ENCODE measurements at regions not wholly inside any gene's neighbourhood (a gene's known extent, or its start where the extent isn't known, plus 50 kb on each side); places are given as distances from the start of the nearest gene placed in this dataset.

DNA sequence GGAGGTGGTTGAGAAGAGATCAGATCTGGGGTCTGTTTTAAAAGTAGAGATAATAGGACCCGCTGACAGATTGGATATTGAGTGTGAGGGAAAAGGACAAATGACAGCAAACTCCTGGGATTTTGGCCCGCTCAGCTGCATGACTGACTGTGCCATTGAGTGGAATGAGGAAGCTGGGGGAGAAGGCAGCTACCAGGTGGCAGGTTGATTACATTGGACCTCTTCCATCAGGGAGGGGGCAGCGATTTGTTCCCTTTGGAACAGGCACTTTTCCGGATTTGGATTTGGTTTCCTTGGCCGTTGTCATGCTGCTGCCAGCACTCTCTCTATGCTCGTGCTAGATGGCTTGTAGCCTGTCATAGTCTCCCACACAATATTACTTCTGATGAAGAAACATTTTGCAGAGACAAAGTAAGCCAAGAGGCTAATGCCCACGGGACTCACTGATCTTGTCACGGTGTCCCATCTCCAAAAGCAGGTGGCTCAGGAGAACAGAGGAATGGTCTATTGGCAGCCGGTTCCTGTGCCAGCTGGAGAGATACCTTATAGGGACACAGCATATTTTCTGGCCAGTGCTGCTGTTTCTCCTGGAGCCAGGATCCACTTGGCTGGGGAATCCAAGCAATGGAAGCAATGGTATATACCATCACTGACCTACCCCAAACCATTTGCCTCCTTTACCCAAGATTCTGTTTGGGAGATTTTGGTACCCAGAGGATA, 69.1 kb upstream of the WAC start (continued):
- TF ChIP-seq, protein P1, sequence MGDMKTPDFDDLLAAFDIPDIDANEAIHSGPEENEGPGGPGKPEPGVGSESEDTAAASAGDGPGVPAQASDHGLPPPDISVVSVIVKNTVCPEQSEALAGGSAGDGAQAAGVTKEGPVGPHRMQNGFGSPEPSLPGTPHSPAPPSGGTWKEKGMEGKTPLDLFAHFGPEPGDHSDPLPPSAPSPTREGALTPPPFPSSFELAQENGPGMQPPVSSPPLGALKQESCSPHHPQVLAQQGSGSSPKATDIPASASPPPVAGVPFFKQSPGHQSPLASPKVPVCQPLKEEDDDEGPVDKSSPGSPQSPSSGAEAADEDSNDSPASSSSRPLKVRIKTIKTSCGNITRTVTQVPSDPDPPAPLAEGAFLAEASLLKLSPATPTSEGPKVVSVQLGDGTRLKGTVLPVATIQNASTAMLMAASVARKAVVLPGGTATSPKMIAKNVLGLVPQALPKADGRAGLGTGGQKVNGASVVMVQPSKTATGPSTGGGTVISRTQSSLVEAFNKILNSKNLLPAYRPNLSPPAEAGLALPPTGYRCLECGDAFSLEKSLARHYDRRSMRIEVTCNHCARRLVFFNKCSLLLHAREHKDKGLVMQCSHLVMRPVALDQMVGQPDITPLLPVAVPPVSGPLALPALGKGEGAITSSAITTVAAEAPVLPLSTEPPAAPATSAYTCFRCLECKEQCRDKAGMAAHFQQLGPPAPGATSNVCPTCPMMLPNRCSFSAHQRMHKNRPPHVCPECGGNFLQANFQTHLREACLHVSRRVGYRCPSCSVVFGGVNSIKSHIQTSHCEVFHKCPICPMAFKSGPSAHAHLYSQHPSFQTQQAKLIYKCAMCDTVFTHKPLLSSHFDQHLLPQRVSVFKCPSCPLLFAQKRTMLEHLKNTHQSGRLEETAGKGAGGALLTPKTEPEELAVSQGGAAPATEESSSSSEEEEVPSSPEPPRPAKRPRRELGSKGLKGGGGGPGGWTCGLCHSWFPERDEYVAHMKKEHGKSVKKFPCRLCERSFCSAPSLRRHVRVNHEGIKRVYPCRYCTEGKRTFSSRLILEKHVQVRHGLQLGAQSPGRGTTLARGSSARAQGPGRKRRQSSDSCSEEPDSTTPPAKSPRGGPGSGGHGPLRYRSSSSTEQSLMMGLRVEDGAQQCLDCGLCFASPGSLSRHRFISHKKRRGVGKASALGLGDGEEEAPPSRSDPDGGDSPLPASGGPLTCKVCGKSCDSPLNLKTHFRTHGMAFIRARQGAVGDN (IDR thresholded peaks at IDR 0.05): no peak
- TF ChIP-seq BHLHE40 (IDR thresholded peaks at IDR 0.05; ENCODE audit: borderline replicate concordance in 1 of 2, low read depth in 2 of 2, low read length in 1 of 2) (no peak), FOS (IDR thresholded peaks at IDR 0.05; ENCODE audit: borderline replicate concordance, extremely low read depth, insufficient read length) (no peak), STAT3 (IDR thresholded peaks at IDR 0.05; ENCODE audit: low read depth, low read length) (no peak)
- TF ChIP-seq, protein P2, sequence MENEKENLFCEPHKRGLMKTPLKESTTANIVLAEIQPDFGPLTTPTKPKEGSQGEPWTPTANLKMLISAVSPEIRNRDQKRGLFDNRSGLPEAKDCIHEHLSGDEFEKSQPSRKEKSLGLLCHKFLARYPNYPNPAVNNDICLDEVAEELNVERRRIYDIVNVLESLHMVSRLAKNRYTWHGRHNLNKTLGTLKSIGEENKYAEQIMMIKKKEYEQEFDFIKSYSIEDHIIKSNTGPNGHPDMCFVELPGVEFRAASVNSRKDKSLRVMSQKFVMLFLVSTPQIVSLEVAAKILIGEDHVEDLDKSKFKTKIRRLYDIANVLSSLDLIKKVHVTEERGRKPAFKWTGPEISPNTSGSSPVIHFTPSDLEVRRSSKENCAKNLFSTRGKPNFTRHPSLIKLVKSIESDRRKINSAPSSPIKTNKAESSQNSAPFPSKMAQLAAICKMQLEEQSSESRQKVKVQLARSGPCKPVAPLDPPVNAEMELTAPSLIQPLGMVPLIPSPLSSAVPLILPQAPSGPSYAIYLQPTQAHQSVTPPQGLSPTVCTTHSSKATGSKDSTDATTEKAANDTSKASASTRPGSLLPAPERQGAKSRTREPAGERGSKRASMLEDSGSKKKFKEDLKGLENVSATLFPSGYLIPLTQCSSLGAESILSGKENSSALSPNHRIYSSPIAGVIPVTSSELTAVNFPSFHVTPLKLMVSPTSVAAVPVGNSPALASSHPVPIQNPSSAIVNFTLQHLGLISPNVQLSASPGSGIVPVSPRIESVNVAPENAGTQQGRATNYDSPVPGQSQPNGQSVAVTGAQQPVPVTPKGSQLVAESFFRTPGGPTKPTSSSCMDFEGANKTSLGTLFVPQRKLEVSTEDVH (IDR thresholded peaks at IDR 0.05; ENCODE audit: low read depth, partially characterized antibody): no peak

Measured in GM12878 (cell line).